Esophagus muscularis mucosa (tissue), 4 donors: ENCODE measurements at regions not wholly inside any gene's neighbourhood (a gene's known extent, or its start where the extent isn't known, plus 50 kb on each side); places are given as distances from the start of the nearest gene placed in this dataset.

ENCODE experiments used
- EP300 ChIP-seq: sonication (generic); formaldehyde crosslinking; IDR thresholded peaks from one replicate; pipeline ENCODE4 v1.6.1; 2017; ENCODE audit warnings: antibody characterized with exemption
- POLR2A ChIP-seq: fragments of 450-650 bp; IDR thresholded peaks from one replicate; pipeline ENCODE4 v1.6.1; 2017; ENCODE audit warnings: antibody characterized with exemption, moderate library complexity, mild to moderate bottlenecking, low read depth
- POLR2AphosphoS5 ChIP-seq, 2 donors: sonication (generic); formaldehyde crosslinking; IDR thresholded peaks; one replicate each; pipeline ENCODE4 v1.6.1; 2017; ENCODE audit warnings: antibody characterized with exemption in 2 of 2
- TF ChIP-seq, protein P1 (sequence below), 3 experiments: fragments of 200-600 bp in 2 of 3; fragments of 450-650 bp in 1 of 3; sonication (generic) in 2 of 3; IDR thresholded peaks; one replicate each; pipeline ENCODE4 v1.5.1; 2017 to 2019; ENCODE audit warnings: antibody characterized with exemption in 3 of 3, mild to moderate bottlenecking in 2 of 3, moderate library complexity in 1 of 3

DNA sequence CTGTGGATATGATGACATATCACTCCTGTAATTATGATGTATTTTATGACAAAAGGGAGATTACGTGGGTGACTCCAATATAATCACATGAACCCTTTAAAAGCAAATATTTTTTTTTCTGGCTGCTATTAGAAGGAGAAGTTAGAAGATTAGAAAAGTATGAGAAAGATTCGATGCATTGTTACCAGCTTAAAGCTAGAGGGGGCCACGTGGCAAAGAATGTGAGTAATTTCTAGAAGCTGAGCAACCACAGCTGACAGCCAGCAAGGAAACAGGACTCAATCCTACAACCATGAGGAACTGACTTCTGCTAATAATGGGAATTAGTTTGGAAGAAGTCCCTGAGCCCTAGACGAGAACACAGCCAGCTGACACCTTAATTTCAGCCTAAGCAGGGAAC is 56.3 kb upstream of the C1orf87 start:
- TF ChIP-seq, protein P1, sequence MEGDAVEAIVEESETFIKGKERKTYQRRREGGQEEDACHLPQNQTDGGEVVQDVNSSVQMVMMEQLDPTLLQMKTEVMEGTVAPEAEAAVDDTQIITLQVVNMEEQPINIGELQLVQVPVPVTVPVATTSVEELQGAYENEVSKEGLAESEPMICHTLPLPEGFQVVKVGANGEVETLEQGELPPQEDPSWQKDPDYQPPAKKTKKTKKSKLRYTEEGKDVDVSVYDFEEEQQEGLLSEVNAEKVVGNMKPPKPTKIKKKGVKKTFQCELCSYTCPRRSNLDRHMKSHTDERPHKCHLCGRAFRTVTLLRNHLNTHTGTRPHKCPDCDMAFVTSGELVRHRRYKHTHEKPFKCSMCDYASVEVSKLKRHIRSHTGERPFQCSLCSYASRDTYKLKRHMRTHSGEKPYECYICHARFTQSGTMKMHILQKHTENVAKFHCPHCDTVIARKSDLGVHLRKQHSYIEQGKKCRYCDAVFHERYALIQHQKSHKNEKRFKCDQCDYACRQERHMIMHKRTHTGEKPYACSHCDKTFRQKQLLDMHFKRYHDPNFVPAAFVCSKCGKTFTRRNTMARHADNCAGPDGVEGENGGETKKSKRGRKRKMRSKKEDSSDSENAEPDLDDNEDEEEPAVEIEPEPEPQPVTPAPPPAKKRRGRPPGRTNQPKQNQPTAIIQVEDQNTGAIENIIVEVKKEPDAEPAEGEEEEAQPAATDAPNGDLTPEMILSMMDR (IDR thresholded peaks at IDR 0.05): no peak
- TF ChIP-seq EP300 (no peak), POLR2A (no peak), POLR2AphosphoS5 (IDR thresholded peaks at IDR 0.05) (no peak)
